ENCODE measurements at regions not wholly inside any gene's neighbourhood (a gene's known extent, or its start where the extent isn't known, plus 50 kb on each side); places are given as distances from the start of the nearest gene placed in this dataset.
"Not testable (repeated sequence)": the region's sequence is repeated elsewhere in the genome, so short reads cannot be mapped to it uniquely, and the experiment has no call there.

DNA sequence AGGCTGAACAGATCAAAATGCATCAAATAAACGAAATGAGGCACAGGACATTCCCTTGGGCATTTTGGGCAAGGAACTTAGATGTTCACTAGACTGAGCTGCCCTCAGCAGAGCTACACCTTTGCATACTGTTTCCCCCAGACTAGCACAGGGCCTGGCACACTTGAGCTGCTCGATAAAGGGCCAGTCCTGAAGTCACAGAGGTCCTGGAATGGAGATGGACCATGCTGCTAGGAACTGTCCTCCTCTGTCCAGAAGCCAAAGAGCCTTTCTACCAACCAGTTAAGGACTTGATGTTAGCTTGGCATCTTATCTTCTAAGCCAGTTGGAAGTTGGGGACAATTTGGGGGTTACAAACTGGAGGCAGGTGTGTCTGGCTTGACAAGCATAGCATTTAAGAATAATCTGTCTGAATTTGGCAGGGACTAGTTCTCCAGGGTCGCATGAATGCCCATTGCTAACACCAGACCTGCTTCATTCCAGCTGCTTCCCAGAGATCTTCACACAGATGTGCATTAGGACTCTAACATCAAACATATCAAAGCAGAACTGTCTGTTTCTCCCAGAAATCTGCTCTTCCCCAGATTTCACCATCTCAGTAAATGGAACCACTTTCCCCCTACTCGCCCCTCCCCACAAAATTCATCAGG, 152.2 kb upstream of the PDE1C start:
- DNase-seq: no peak

DNA sequence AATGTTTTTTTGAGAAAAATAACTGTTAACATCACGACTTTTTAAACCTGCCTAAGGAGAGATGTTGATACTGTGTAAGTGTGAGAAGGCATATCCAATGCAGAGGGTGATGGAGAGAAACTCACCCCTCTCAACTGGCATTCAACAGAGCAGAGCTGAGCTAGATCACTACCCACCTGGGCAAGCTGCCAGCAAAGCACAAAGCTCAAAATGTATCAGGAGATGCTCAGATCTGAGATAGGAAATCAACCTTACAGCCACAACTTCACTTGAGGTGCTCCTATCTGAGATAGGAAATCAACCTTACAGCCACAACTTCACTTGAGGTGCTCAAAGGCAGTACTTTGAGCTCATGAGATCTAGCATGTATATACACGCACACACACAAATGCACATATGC, 151.5 kb upstream of the PDE1C start:
- DNase-seq: peak; percentile 5

DNA sequence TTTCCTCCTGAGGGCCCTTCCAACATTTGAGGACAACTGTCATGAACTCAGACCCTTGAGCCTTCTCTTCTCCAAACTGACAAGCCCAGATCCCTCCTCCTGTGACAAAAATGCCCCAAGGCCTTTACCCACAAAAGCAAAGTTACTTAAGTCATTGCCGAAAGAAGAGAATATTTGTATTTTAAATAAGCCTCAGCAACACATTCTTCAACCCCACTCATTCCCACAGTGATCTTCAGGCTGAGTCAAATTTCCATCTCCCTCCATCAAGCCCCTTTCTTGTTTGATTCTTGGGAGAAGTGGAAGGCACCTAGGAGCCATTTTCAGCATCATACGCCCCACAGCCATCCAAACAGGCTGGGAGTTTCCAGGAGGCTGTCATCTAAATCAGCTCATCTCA, 150.8 kb upstream of the PDE1C start:
- DNase-seq: no peak

DNA sequence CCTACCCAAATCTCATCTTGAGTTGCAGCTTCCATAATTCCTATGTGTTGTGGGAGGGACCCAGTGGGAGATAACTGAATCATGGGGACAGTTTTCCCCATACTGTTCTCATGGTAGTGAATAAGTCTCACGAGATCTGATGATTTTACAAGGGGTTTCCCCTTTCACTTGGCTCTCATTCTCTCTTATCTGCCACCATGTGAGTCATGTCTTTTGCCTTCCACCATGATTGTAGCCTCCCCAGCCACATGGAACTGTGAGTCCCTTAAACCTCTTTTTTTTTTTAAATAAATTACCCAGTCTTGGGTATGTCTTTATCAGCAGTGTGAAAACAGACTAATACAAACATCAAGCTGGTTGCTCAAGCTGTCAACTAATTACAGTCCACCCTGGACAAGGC, 149.6 kb upstream of the PDE1C start:
- not testable (repeated sequence) for DNase-seq

DNA sequence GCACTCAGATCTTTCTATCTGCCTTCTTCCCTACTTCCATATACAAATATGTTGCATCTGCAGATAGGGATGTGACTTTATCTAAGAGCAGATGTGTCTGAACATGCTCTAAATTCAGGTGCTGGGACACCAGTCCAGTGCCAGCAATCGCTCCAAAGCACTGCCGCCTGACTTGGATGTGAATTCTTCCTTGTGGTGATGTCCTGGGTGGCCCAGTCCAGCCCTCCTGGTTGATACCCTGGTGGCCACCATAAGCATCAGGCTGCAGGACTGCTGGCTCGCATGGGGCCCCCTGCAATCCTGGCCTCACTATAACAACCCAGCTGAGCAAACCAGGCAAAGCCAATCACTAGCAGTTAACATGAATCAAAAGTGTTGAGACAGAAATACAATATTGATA, 149.2 kb upstream of the PDE1C start:
- DNase-seq: no peak

DNA sequence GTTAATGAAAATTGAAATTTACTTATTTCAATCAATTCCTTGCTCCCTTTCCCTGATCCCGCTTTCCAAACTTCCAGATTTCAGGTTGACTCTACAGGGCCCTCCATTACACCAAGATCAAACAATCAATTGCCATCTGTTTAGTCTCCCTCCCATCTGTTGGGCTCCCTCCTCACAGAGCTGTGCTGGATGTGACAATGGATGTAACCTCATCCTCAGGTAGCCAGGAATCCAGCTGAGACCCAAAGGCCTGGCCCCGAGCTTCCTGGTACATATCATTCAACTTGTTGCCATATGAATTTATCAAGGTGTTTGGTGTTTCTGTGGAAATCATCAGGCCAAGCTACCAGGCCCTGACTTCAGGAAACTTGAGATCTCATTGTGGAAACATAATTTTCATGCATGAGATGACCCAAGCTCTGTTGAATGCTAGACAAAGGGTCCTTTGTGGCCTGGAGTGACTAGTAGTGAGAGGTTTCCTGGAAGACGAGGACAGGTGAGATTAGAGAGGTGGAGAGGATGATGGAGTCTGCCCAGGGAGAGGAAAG, 148.6 kb upstream of the PDE1C start:
- DNase-seq: no peak

DNA sequence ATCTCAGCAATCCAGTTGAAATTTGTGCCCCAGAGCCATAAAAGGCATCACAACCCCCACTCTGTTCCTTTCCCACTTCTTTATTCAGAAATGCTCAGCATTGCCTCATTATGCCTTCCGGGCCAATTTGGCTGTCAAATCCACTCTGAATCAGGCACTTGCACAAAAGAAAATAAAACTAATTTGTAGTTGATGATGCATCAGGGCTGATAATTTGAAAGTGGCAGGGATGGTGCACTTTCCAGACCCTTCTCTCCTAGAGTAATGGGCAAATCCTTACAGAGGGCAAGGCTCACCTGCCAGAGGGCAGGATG, 147.9 kb upstream of the PDE1C start:
- DNase-seq: no peak

DNA sequence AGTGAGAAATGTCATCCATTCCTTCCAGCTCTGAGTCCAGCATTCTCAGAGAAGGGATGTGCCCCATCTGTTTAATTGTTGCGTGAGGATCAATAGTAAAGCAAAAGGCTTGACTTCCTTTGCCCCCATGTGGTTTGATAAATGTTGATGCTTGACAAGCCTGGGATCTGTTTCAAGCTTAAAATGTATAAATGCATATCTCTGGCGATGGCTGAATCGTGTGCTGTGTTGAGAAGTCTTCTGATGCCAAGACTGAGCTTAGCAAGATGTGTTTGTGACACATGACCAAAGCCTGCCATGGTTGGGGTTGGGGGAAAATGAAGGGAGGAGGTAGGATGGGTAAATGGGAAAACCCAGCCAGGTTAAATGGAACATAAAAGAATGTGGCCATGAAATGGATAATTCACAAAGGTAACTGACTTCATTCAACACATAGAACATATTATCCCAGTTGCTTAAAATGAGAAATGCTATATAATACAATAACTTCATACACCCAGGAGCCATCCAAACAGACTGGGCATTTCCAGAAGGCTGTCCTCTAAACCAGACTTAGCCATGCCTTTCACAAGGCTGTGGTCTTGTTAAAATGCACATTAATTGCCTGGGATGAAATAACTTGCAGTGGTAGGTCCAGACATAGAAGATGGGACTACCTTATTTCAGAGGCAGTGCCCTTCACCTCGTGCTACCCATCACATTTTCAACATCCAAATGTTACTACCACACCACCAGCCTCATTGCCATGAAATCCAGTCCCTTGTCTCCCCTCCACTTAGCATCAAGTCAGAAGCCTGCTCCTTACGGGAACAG, 147.3 kb upstream of the PDE1C start:
- no peak for DNase-seq

DNA sequence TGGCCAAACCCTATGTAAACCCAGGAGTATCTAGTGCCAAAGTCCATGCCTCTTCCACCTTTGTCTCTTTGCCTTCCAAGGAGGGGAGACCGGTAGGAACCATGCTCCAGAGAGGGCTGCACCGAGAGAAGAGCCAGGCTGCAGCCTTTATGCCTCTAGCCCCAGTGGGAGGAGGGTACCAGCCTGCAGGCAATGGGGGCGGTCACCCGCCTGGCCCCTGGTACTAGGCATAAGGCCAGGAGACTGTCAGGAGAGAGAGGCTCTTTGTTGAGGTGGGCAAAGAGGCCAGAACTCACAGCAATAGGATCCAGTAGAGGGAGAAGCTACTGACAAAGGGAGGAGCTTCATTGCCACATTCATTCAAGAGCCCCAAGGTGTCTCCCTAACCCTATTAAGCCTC, 146.6 kb upstream of the PDE1C start:
- no peak for DNase-seq

DNA sequence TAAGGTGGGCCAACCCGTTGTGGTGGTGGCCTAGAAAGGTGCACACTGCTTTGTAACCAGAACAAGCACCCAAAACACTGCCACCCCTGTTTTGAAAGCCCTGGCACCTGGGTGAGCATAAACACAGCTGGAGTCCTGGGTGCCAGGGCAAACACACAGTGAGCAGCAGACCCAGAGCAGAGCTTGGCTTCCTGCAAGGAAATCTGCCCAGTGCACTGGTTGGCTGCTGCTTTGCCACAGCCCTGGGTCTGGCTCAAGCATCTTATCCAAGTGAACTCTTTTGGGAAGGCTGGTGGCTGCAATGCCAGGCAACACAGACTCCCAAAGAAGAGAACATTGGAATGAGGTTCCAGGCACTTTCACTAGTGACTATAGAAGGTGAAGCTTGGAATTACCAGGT, 145.5 kb upstream of the PDE1C start:
- no peak for DNase-seq

DNA sequence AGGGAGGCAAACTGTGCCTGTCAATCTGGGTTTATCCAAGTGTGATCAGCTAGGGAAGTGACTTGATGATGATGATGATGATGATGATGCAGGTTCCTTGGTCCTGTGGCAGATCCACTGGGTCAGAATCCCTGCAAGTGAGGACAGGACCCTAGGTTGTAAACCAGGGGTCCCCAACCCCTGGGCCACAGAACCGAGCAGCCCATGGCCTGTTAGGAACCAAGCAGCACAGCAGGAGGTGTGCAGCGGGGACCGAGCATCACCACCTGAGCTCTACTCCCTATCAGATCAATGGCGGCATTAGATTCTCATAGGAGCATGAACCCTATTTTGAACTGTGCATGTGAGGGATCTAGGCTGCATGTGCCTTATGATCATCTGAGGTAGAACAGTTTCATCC, 144.7 kb upstream of the PDE1C start:
- no peak for DNase-seq

DNA sequence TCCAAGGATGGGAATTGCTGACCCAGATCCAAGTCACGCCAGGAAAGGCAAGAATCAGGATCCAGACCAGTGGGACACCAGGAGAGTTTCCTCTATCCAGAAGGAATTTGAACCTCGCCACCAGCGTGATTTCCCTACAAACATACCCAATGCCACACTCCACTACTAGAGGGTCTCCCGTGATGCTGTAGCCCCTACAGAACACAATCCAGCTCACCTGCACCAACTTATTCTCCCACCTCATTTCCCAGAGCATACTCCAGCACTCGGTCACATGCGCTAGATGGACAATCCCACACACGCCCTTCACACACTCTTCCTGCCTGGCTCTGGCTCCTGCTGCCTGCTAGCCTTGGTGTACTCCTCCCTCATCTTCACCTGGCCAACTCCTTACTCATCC, 142.1 kb upstream of the PDE1C start:
- no peak for DNase-seq

DNA sequence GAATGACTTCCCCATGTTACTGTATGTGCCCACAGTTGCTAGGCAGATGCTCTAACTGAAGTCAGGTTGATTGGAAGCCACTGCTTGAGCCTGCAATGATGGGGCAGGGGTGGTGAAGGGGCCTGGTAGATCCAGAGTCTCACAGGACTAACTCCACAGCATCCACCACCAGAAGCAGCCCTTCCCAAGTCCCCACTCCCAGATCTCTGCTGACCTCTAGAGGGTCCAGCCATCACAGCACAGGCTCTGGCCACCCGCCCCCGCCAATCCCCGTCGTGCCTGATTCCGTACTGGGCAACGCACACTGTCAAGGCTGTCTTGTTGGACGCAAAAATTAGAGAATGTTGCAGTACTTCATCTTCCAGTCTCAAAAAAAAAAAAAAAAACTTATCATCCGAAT, 136.8 kb upstream of the PDE1C start:
- DNase-seq: peak; percentile 8

DNA sequence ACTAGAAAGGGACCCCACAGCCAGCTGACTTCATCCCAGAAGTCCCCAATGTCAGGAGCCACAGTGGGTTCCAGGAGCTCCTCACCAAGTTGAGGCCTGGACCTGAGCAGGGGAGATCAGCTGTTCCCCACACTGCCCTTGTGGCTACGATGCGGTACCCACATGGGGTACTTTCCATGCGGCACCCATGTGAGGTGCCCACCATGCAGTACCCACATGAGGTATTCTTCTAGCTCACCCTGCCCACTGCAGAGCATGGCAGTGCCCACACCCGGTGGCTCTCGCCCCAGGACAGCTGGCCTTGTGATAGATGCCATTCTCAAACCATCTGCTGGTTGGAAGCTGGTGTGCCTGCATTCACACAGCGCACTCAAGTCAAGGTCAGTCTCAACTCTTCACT, 136.3 kb upstream of the PDE1C start:
- DNase-seq: no peak

DNA sequence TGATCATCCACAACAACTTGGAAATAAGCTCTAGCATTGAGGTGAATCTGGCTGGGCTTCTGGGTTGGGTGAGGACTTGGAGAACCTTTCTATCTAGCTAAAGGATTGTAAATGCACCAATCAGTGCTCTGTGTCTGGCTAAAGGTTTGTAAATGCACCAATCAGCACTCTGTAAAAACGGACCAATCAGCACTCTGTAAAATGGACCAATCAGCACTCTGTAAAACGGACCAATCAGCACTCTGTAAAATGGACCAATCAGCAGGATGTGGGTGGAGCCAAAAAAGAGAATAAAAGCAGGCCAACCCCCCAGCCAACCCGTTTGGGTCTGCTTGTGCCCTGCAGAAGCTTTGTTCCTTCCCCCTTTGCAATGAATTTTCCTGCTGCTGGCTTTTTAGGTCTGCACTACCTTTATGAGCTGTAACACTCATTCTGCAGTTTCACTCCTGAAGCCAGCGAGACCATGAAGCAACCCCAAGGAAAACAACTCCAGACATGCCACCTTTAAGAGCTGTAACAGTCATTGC, 135.2 kb upstream of the PDE1C start:
- DNase-seq: not testable (repeated sequence)

DNA sequence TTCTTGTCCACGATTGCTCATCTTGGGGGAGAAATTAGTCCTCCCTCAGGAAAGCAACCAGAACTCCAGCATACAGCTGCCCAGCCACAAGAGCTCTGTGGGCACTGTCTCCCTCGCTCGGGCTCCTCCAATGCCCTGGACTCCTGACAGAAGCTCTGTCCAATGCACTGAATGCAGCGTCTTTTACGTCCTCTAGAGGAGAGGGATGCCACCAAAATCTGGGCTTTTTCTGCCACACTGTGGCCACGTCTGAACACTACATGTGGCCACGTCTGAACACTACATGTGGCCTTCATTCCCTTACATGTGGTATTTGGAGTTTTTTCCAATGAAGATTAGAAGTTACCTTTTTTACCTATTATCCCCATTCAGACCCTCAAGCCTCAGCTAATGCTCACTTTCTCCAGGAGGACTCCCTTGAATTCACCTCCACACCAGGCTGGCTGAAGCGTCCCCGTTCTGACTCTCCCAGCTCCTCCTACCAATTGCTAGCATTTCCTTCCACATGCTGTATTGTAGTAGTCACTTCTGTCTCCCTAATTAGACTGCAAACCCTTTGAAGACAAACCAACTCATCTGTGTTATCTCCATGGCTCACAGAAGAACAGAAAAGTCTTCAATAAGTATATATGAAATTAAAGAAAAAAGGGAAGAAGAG, 134.3 kb upstream of the PDE1C start:
- peak; percentile 70 for DNase-seq

DNA sequence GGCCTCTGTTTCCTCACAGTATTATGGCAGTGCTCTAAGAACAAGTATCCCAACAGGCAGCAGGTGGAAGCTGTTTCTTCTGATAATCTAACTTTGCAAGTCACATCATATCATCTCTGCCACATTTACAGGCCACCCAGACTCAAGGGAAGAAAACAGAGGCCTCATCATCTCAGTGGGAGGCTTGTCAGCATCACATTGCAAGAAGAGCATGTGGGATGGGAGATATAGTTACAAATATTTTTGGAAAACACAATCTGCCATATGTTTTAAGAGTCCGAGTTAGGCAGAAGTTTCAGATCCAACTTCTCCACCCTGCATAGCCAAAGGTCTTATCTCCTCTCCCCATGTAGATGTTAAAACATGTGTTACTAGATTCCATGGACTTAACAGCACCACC, 130.4 kb upstream of the PDE1C start:
- no peak for DNase-seq

DNA sequence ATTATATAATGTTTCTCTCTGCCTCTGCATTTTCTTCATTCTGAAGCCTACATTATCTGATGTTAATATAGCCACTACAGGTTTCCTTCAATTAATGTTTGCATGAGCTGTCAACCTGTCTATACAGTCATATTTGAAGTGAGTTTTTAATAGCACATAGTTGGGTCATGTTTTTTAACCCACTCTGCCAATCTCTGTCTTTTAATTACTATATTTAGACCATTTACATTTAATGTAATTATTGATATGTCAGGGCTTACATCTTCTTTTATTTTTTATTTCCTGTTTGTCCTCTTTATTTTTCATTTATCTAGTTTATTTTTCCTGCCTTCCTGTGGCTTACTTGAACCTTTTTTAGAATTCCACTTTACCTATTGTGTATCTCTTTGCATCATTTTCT, 124.3 kb upstream of the PDE1C start:
- no peak for DNase-seq

DNA sequence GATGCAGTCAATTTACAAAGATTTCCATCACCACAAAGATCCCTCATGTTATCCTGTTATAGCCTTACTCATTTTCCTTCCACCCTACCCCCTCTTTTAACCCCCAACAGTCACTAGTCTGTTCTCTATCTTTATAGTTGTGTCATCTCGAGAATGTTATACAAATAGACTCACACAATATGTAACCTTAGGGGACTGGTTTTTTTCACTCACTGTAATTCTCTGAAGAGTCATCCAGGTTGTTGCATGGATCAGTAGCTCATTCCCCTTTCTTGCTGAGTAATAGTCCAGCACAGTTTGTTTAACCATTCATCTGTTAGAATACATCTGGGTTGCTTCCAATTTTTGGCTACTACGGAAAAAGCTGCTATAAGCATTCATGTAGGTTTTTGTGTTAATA, 121.1 kb upstream of the PDE1C start:
- DNase-seq: no peak

DNA sequence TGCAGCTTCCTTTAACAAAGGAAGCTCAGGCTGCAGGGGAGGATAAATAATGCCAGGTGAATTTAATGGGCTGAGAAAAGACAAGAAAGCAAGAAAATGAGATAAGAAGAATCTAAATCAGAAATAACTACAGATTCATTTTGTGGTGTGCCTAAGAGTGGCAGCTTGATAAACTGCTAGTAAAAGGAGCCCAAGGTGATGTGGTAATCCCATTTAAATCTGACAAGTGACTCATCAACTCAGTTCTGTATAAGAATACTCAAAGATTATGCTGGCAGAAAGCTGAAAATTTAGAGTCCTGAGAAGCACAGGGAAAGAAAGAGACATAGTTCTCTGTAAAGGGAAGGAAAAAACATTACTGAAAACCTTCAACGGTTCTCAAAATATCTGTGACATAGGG, 109.4 kb upstream of the PDE1C start:
- DNase-seq: no peak

DNA sequence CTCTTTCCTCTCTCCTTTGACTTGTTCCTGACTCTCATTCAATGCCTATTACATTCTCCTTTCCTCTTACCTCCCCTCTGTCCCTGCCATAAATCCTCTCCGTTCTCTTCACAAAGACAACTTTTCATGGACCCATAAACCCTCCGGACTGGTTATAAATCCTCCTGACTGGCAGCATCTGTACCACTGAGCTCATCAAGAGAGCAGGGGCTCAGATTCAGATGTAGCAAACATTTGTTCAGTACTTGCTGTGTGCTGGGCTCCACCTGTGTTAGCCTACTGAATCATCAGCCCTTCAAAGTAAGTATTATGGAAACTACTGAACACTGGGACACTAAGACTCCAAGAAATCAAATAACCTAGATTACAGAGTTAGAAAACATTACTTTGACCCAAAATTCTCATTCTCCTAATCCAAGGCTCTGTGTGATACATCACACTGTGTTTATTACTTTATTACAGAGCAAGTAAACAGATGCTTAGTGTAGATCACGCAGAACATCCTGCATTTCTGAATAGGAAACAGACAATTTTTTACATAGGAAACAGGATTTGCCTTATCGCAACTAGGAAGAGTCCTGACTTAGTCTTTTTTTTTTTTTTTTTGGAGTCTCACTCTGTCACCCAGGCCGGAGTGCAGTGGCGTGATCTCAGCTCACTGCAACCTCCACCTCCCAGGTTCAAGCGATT, 108.6 kb upstream of the PDE1C start:
- DNase-seq: no peak

DNA sequence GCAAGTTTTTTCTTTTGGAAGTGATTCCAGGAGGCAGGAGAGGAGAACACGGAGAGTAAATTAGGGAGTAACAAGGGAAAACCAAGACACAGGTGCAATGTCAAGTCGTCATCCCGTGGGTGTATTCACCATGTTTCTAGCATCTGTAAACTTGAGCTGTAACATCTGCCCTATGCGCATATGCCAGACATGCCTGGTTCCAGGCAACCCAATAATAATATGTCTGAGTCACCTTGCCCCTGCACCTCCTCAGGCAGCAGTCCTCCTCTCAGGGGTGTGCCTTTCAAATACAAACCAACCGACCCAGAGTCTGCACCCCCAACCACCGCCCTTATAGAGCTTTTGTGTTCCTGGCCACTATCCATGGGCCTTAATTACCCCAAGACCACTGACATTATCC, 107.0 kb upstream of the PDE1C start:
- no peak for DNase-seq

DNA sequence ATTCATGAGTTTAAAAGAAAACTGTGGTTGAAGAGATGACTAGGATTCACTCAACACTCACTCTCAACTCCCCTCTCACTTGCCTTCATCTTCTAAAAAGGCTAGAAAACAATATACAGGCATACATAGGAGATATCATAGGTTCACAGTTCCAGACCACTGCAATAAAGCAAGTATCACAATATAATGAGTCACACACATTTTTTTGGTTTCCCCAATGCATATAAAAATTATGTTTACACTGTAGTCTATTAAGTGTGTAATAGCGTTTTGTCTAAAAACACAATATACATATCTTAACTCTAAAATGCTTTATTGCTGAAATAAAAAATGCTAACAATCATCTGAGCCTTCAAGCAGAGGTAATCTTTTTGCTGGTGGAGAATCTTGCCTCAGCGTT, 104.9 kb upstream of the PDE1C start:
- no peak for DNase-seq
